Astrocyte of the hippocampus (primary cell): ENCODE measurements at regions not wholly inside any gene's neighbourhood (a gene's known extent, or its start where the extent isn't known, plus 50 kb on each side); places are given as distances from the start of the nearest gene placed in this dataset.
"Not testable (repeated sequence)": the region's sequence is repeated elsewhere in the genome, so short reads cannot be mapped to it uniquely, and the experiment has no call there.

Experiments
- DNase-seq: peaks from one replicate; pipeline ENCODE4 v3.0.0; 2011; ENCODE audit warnings: low read depth, low spot score

DNA sequence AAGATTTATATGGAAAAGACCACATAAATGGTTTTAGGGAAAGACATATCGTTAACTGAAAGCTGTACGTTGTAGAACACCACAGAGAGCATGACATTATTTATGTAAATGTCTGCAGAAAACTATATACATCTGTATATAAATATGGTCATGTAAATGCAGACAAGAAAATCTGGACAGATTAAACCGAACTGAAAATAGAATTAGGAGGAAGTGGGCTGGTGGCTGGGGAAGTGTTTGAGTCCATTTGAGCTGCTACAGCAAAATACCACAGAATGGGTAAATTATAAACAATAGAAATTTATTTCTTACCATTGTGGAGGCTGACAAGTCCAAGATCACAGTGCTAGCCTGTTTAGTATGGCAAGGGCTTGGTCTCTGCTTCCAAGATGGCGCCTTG lies 56.3 kb upstream of the USP6NL start:
- DNase-seq, result no peak

- no peak for DNase-seq
Observed at GRCh38 chr10:11663763-11664555, 52.5 kb upstream of the USP6NL start.

- not testable (repeated sequence) for DNase-seq
Observed at GRCh38 chr10:11663126-11663515, 51.7 kb upstream of the USP6NL start.

GRCh38 chr10:11661441-11661840 lies 50.0 kb upstream of the USP6NL start:
- no peak for DNase-seq
